Spinal cord (tissue), 9 donors: ENCODE measurements at regions not wholly inside any gene's neighbourhood (a gene's known extent, or its start where the extent isn't known, plus 50 kb on each side); places are given as distances from the start of the nearest gene placed in this dataset.
"Not testable (repeated sequence)": the region's sequence is repeated elsewhere in the genome, so short reads cannot be mapped to it uniquely, and the experiment has no call there.

Experiments
- DNase-seq, 6 donors: peaks; one replicate each; pipeline versions ENCODE4 v3.0.0 to v3.0.0-alpha.2; 2013 to 2015; ENCODE audit warnings: low spot score in 6 of 6, low read depth in 4 of 6
- H3K27ac ChIP-seq: one replicate; pipeline ENCODE4 v1.5.1; 2013; ENCODE audit warnings: low read depth, low read length, control low read depth
- H3K27me3 ChIP-seq: one replicate; pipeline ENCODE4 v1.6.1; 2013; ENCODE audit warnings: low read length; ENCODE audit not compliant: control insufficient read depth, insufficient read depth
- H3K36me3 ChIP-seq: one replicate; pipeline ENCODE4 v1.6.1; 2013; ENCODE audit warnings: low read length; ENCODE audit not compliant: control insufficient read depth, insufficient read depth
- H3K4me1 ChIP-seq: one replicate; pipeline ENCODE4 v1.6.1; 2013; ENCODE audit warnings: low read length; ENCODE audit not compliant: control insufficient read depth, insufficient read depth
- H3K4me3 ChIP-seq: one replicate; pipeline ENCODE4 v1.5.1; 2013; ENCODE audit warnings: low read depth, low read length, control low read depth
- H3K9me3 ChIP-seq: one replicate; pipeline ENCODE4 v1.6.1; 2013; ENCODE audit warnings: low read length; ENCODE audit not compliant: control insufficient read depth, insufficient read depth
- WGBS: methylation state at CpG from one replicate; pipeline ENCODE4 v1.1.5; 2013; ENCODE audit warnings: missing lambda C conversion rate; ENCODE audit not compliant: insufficient coverage; 5-methylcytosine and 5-hydroxymethylcytosine counted together
- donor health status: healthy.

DNA sequence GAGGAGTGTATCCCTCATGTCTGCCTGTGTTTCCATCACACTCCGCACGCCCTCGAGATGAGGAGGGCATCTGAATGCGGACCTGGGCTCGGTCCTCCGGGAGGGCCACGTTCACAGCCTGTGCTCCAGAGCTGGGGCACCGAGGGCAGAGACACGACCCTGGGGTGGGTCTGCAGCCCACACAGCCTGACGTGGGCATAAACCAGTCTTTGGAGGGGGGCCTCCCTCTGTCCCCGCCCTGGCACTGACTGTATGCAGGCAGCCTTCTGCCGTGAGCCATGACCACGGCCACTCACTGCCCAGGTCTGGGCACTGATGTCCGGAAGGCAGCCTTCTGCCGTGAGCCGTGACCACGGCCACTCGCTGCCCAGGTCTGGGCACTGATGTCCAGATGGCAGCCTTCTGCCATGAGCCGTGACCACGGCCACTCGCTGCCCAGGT, 1425.1 kb downstream of the BRD1 start:
- no peaks in the 10 kb centered on the region for H3K27me3 ChIP-seq
- no peaks in the 10 kb centered on the region for H3K4me1 ChIP-seq
- no peaks in the 10 kb centered on the region for H3K9me3 ChIP-seq
- H3K4me3 ChIP-seq, result no peak overlapping the region
- H3K27ac ChIP-seq, result no peak overlapping the region
- 95% methylated on average over 21 of the region's 21 CpGs for WGBS
- no peak for DNase-seq
- H3K36me3 ChIP-seq, result no peaks in the 10 kb centered on the region

DNA sequence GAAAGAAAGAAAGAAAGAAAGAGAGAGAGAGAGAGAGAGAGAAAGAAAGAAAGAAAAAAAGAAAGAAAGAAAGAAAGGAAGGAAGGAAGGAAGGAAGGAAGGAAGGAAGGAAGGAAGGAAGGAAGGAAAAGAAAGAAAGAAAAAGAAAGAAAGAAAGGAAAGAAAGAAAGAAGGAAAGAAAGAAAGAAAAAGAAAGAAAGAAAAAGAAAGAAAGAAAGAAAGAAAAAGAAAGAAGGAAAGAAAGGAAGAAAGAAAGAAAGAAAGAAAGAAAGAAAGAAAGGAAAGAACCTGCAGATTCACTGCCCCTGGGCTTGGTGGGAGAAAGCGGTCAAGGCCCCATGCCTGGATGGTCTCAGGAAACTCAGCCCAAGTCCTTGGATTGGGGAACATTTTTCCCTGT, 1426.2 kb downstream of the BRD1 start:
- H3K4me1 ChIP-seq, DNase-seq, H3K36me3 ChIP-seq, H3K9me3 ChIP-seq, H3K4me3 ChIP-seq, H3K27me3 ChIP-seq, H3K27ac ChIP-seq: not testable (repeated sequence)
- 90% methylated on average over 1 of the region's 1 CpG for WGBS

DNA sequence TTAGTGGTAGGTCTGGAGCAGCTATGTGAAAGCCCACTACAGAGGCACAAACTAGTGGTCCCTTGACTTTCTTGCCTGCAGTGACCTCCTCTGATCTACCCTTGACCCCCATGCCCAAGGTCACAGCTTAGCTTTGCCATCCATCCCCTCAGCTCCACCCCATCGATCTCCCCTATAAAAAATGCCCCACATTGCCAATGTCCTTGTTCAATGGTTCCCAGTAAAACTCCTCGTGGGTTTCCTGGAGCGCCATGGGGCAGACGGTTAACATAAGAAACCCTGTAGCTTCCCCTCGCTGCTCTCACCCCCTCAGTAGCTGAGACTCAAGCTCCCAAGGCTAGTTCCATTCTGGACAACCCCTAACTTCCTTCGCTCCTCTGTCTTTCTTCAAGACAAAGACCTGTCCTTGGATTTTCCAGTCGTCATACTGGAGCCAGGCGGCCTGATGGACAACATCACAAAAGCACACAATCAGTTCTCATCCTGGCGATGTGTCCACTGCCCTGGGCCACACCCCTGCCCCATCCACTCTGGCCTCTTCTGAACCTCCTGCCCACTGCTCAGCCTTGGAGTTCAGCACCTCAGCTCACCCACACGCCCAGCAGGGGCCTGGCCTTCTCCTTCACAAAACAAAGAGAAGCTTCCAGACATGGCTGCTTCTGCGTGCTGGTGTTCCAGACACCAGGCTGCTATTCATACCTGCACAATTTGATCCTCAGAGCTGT, 1429.3 kb downstream of the BRD1 start:
- WGBS, result 93% methylated on average over 11 of the region's 11 CpGs
- H3K36me3 ChIP-seq, result no peaks in the 10 kb centered on the region
- no peaks in the 10 kb centered on the region for H3K9me3 ChIP-seq
- H3K4me3 ChIP-seq, result no peak overlapping the region
- no peak for DNase-seq
- no peak overlapping the region for H3K27ac ChIP-seq
- H3K4me1 ChIP-seq, result no peaks in the 10 kb centered on the region
- H3K27me3 ChIP-seq, result no peaks in the 10 kb centered on the region

DNA sequence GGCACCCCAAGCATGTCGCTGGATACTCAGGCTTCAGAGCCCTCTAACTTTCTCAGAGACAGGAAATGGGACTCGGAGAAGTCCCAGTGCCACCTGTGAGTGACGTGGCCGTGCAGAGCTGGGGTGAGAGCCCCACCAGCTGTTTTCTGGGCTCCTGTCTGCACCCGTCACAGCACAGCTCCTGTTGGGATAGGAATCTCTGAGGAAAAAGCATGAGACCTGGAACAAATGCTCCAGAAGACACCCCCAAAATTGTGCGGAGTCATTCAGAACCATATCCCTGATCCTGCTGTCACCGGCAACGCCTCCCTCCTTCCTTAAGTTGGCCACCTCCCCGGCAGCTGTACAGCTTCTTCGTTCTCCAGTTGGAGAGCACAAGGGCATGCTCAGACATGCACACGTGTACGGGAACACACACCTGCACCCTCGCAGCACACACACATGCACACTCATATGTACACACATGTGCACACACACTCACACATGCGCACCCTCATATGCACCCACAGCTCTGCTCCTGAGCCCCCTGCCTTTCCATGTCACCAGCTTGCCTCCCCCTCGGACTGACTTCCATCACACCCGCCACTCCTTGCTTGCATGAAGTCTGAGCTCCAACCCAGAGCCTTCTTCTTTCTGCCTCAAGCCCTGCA, 1430.0 kb downstream of the BRD1 start:
- WGBS, result 90% methylated on average over 15 of the region's 16 CpGs
- H3K9me3 ChIP-seq, result no peaks in the 10 kb centered on the region
- peaks cover 5% of the 10 kb centered on the region for H3K4me1 ChIP-seq
- H3K27me3 ChIP-seq, result peaks cover 2% of the 10 kb centered on the region
- no peak overlapping the region for H3K4me3 ChIP-seq
- H3K36me3 ChIP-seq, result no peaks in the 10 kb centered on the region
- no peak overlapping the region for H3K27ac ChIP-seq
- DNase-seq, result no peak

DNA sequence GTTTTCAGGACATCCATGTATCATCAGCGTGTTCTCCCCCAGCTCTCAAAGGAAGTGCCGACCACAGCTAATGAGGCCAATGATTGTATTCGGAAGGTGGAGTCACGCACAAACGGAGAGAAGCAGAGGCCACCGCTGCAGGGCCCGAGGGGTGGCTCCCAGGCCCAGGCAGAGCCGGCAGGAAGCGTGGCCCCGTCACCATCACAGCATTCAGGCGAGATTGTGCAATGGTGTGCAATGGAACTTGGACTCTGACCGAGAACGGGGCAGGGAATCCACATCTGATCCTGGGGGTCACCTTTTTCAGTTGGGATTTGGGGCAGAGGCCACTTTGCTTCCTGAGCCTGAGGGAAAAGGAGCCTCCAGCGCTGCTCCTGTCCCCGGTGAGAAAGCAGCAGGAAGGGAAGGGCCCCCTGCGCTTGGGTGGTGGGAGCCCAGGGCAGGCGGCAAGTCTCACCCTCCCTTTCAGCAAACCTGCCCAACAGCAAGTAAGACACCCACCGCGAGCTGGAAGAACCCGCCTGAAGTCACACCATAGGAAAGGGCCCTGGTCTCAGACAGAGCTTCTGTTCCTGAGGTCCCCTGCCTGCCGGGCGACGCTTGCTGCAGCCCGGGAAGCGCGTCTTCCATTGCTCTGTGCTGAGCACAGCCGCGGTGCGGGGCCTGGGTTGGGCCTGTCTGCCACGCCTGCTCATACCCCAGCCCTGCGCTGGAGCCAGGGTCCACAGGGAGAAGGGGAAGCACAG, 1430.7 kb downstream of the BRD1 start:
- no peak for DNase-seq
- Histone ChIP-seq H3K9me3 (no peaks in the 10 kb centered on the region), H3K27me3 (peaks cover 2% of the 10 kb centered on the region), H3K27ac (no peak overlapping the region), H3K4me1 (peaks cover 6% of the 10 kb centered on the region), H3K4me3 (no peak overlapping the region), H3K36me3 (no peaks in the 10 kb centered on the region)
- 93% methylated on average over 30 of the region's 31 CpGs for WGBS

DNA sequence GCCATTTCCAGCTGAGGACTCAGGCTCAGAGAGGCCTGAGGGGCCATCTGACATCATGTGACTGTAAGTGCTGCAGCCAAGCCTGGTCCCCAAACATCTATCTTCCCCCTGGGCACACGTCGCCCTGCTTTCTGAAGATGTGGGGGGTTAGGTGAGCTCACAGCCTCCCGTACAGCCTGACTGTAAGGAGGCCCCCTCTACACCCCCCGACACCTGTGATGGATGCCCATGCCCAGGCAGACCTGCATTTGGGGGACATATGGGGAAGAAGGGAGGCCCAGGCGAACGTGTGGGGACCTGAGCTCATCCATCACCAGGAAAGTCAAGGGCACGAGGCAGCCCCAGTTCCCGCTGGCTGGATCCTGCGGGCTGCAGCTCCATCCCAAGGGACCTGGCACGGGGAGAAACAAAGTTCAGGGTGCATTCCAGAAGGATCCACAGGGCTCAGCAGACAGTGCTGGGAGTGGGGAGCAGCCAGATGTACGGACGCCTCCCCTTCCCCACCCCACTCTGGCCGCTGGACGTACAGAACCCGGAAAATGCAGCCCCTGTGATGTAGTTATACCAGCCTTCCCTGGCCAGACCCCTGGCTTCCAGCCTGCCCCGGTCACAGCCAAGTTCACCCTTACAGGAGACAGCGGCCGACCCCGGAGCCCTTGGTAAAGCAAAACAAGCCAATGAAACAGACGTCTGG, 1431.4 kb downstream of the BRD1 start:
- Histone ChIP-seq H3K27me3 (peaks cover 2% of the 10 kb centered on the region), H3K4me3 (no peak overlapping the region), H3K4me1 (peaks cover 13% of the 10 kb centered on the region), H3K9me3 (no peaks in the 10 kb centered on the region), H3K27ac (no peak overlapping the region), H3K36me3 (no peaks in the 10 kb centered on the region)
- WGBS, result 84% methylated on average over 15 of the region's 20 CpGs
- no peak for DNase-seq

DNA sequence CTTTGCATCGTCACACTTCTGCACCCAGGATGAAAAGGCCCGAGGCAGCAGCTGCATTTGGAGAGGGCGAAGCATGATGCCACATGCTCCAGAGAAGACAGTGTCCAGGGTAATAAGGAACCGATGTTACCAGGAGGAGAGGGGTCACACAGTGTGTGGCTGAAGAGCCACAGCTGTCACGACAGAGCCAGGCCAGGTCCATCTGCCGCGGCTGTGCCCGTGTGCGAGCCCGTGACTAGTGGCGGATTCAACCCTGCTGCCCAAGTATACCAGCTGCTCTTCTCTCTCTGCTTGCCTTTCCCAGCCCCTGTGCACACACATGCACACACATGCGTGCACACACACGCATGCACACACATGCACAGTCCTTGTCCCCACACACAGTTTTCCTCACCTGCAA, 1432.5 kb downstream of the BRD1 start:
- no peaks in the 10 kb centered on the region for H3K36me3 ChIP-seq
- no peaks in the 10 kb centered on the region for H3K9me3 ChIP-seq
- no peak for DNase-seq
- no peak overlapping the region for H3K4me3 ChIP-seq
- peaks cover 15% of the 10 kb centered on the region for H3K4me1 ChIP-seq
- peaks cover 2% of the 10 kb centered on the region for H3K27me3 ChIP-seq
- no peak overlapping the region for H3K27ac ChIP-seq
- WGBS, result 80% methylated on average over 12 of the region's 13 CpGs

DNA sequence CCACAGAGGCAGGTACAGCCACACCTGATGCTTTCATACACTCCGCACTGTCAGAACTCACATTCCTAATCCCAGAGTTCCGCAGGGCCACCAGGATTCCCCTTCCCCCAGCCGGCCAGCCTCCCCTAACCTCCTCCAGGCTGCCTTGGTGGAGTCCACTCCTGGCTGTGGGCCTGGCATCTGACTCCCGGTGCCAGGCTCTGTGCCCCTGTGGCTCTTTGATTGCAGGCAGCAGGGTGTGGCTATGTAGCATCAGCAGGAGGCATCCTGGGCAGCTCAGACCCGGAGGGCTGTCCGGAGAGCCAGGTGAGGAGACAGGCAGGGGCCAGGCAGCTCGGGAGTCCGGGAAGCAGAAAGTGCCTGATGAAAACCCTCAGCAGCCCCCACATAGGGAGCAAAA, 1432.9 kb downstream of the BRD1 start:
- no peak for DNase-seq
- H3K27me3 ChIP-seq, result peaks cover 2% of the 10 kb centered on the region

DNA sequence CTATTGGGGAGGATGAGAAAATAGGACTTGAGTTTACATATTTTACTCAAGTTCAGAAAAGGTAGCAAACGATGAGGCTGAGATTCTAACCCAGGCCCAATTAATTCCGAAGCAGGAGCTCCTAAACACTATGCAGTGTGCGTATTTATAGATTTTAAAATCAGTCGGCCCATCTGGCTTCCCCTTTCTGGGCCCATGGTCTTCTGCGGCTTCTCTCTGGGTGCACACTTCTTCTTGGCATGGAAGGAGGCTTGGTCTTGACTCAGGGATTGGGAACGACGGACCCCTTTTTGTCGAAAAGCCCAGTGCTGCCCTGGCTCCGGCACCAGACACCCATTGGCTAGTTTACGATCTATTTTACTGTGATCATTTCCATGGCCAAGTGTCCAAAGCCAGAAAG, 1433.8 kb downstream of the BRD1 start:
- H3K9me3 ChIP-seq, result no peaks in the 10 kb centered on the region
- H3K36me3 ChIP-seq, result no peaks in the 10 kb centered on the region
- WGBS, result 95% methylated on average over 6 of the region's 10 CpGs
- no peak overlapping the region for H3K4me3 ChIP-seq
- DNase-seq, result no peak
- no peak overlapping the region for H3K27ac ChIP-seq
- H3K4me1 ChIP-seq, result peaks cover 15% of the 10 kb centered on the region
- H3K27me3 ChIP-seq, result peaks cover 2% of the 10 kb centered on the region

More for the DNA sequence above, 1432.9 kb downstream of the BRD1 start:
- WGBS, result 76% methylated on average over 8 of the region's 8 CpGs
- peaks cover 15% of the 10 kb centered on the region for H3K4me1 ChIP-seq
- H3K4me3 ChIP-seq, result no peak overlapping the region
- H3K36me3 ChIP-seq, result no peaks in the 10 kb centered on the region
- H3K9me3 ChIP-seq, result no peaks in the 10 kb centered on the region
- no peak overlapping the region for H3K27ac ChIP-seq
